Left lung (tissue), 4 donors: ENCODE measurements at regions not wholly inside any gene's neighbourhood (a gene's known extent, or its start where the extent isn't known, plus 50 kb on each side); places are given as distances from the start of the nearest gene placed in this dataset.

Source experiments
- ATAC-seq: fragments of 200-7000 bp; cut with Tn5 transposase; one replicate; pipeline ENCODE4 v1.9.1; 2020; ENCODE audit warnings: moderate library complexity
- DNase-seq, 4 donors: peaks; one replicate each; pipeline ENCODE4 v3.0.0-alpha.2; 2013 to 2020
- H3K27ac ChIP-seq, 2 donors: fragments of 200-600 bp; sonication (generic) in 1 of 2; one replicate each; pipeline versions ENCODE4 v1.5.0 to v1.8.0; 2020 to 2021
- H3K27me3 ChIP-seq, 2 donors: fragments of 200-600 bp; sonication (generic) in 1 of 2; one replicate each; pipeline versions ENCODE4 v1.5.0 to v1.8.0; 2020 to 2021
- H3K36me3 ChIP-seq, 2 donors: fragments of 200-600 bp; sonication (generic) in 1 of 2; one replicate each; pipeline versions ENCODE4 v1.5.0 to v1.8.0; 2020 to 2021
- H3K4me1 ChIP-seq, 2 donors: fragments of 200-600 bp; one replicate each; pipeline ENCODE4 v1.8.0; 2021
- H3K4me3 ChIP-seq, 2 donors: fragments of 200-600 bp; sonication (generic) in 1 of 2; one replicate each; pipeline versions ENCODE4 v1.5.0 to v1.8.0; 2020 to 2021; ENCODE audit warnings: mild to moderate bottlenecking in 1 of 2
- H3K9me3 ChIP-seq, 2 donors: fragments of 200-600 bp; sonication (generic) in 1 of 2; one replicate each; pipeline versions ENCODE4 v1.5.0 to v1.8.0; 2020 to 2021
- intact Hi-C, 2 donors: fragments of 100-400 bp; cut with DNase I; formaldehyde crosslinking; loops; one replicate each; pipeline versions ENCODE4 v1.11.2 to v1.14.2; 2022
- TF ChIP-seq, protein P1 (sequence below), 2 donors: fragments of 200-600 bp; sonication (generic) in 1 of 2; IDR thresholded peaks; one replicate each; pipeline versions ENCODE4 v1.5.0 to v1.8.0; 2021; ENCODE audit warnings: antibody characterized with exemption in 2 of 2
- donor health status: DM: no; HTN: yes; CAD: no.
- donor health status: DM: no; HTN: no; CAD: no.

GRCh38 chr5:153342487-153342886 is 148.0 kb upstream of the GRIA1 start:
- H3K27ac ChIP-seq: no peak overlapping the region
- no peak for DNase-seq
- TF ChIP-seq, protein P1, sequence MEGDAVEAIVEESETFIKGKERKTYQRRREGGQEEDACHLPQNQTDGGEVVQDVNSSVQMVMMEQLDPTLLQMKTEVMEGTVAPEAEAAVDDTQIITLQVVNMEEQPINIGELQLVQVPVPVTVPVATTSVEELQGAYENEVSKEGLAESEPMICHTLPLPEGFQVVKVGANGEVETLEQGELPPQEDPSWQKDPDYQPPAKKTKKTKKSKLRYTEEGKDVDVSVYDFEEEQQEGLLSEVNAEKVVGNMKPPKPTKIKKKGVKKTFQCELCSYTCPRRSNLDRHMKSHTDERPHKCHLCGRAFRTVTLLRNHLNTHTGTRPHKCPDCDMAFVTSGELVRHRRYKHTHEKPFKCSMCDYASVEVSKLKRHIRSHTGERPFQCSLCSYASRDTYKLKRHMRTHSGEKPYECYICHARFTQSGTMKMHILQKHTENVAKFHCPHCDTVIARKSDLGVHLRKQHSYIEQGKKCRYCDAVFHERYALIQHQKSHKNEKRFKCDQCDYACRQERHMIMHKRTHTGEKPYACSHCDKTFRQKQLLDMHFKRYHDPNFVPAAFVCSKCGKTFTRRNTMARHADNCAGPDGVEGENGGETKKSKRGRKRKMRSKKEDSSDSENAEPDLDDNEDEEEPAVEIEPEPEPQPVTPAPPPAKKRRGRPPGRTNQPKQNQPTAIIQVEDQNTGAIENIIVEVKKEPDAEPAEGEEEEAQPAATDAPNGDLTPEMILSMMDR (IDR thresholded peaks at IDR 0.05): no peak
- no peaks in the 10 kb centered on the region for H3K4me1 ChIP-seq
- intact Hi-C loops: no loop called here
- ATAC-seq: no peak
- H3K27me3 ChIP-seq: no peaks in the 10 kb centered on the region
- no peaks in the 10 kb centered on the region for H3K9me3 ChIP-seq
- no peak overlapping the region for H3K4me3 ChIP-seq
- no peaks in the 10 kb centered on the region for H3K36me3 ChIP-seq

- Histone ChIP-seq H3K27ac (no peak overlapping the region), H3K36me3 (no peaks in the 10 kb centered on the region), H3K4me3 (no peak overlapping the region), H3K4me1 (no peaks in the 10 kb centered on the region), H3K27me3 (peaks cover 0 to 1% of the 10 kb centered on the region in 2 donors), H3K9me3 (no peaks in the 10 kb centered on the region)
- TF ChIP-seq, protein P1 (IDR thresholded peaks at IDR 0.05): no peak
- intact Hi-C loops: no loop called here
- DNase-seq (no peak), ATAC-seq (no peak)
Observed at GRCh38 chr5:153347611-153348010, 142.9 kb upstream of the GRIA1 start.

DNA sequence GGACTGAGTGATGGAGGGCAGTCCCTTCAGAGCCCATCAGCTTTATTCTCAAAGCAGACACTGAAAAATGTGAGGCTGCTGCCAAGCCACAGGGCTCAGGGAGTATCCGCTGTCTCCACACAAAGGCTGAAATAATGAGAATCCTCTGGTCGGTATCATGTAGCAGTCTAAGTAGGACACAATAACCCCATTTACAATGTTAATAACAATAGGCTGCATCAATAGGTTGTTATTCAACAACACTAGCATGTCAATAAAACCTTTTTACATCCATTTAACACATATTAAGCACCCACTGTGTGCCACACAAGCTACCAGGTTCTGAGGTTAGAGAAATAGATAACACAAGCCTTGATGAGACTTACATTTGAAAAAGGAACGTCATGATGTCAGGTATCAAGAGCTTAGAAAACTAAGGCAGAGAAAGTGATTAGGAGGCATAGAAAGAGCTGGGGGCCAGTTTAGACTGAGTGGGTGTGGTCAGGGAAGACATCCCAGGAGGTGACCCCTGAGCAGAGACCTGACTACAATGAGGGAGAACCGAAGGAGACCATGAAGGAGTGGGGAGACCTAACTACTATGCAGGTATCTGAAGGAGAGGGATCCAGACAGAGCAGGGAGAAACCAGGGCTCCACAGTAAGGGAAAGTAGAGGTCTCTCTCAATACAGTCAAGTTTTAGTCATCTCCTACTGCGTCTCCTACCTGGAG is 140.1 kb upstream of the GRIA1 start:
- no peak overlapping the region for H3K4me3 ChIP-seq
- no peaks in the 10 kb centered on the region for H3K36me3 ChIP-seq
- peaks cover 0 to 4% of the 10 kb centered on the region in 2 donors for H3K27me3 ChIP-seq
- H3K9me3 ChIP-seq: no peaks in the 10 kb centered on the region
- ATAC-seq: no peak
- H3K27ac ChIP-seq: no peak overlapping the region
- TF ChIP-seq, protein P1 (IDR thresholded peaks at IDR 0.05): no peak
- no peak for DNase-seq
- intact Hi-C loops: no loop called here
- no peaks in the 10 kb centered on the region for H3K4me1 ChIP-seq

GRCh38 chr5:153352685-153353219 is 137.7 kb upstream of the GRIA1 start:
- peaks cover 0 to 4% of the 10 kb centered on the region in 2 donors for H3K27me3 ChIP-seq
- DNase-seq (no peak), ATAC-seq (no peak)
- no peak overlapping the region for H3K27ac ChIP-seq
- no peaks in the 10 kb centered on the region for H3K4me1 ChIP-seq
- intact Hi-C loops: no loop called here
- H3K4me3 ChIP-seq: no peak overlapping the region
- no peaks in the 10 kb centered on the region for H3K9me3 ChIP-seq
- TF ChIP-seq, protein P1 (IDR thresholded peaks at IDR 0.05): no peak
- no peaks in the 10 kb centered on the region for H3K36me3 ChIP-seq

DNA sequence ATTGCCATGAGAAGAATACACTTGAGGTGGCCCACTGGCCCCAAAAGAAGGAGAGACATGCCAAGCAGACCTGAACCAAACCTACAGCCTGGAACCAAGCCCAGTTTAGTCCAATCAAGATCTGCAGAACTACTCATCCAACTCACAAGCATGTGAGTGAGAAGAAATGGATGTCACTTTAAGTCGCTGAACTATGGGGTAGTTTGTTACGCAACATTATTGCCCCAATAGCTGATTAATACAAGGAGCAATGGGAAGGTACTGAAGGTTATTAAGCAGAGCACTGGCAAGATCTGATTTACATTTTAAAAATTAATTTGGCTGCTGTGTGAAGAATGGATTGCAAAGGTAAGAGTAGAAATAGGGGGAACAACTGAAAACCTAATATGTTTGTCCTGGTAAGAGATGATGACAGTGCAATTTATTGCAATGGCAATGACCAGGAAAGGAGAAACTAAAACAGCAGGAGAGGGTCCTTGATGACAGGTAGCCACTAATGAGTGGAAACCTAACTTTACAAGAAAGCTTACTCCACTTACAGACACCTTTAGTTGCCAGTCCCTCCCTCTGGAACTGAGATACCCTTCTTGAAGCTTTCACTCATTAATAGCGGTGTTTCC is 132.9 kb upstream of the GRIA1 start:
- DNase-seq (no peak), ATAC-seq (no peak)
- Histone ChIP-seq H3K9me3 (no peaks in the 10 kb centered on the region), H3K4me1 (no peaks in the 10 kb centered on the region), H3K27ac (no peak overlapping the region), H3K4me3 (no peak overlapping the region), H3K36me3 (no peaks in the 10 kb centered on the region), H3K27me3 (peaks cover 0 to 3% of the 10 kb centered on the region in 2 donors)
- intact Hi-C loops: no loop called here
- TF ChIP-seq, protein P1 (IDR thresholded peaks at IDR 0.05): no peak
